ENCODE measurements at regions not wholly inside any gene's neighbourhood (a gene's known extent, or its start where the extent isn't known, plus 50 kb on each side); places are given as distances from the start of the nearest gene placed in this dataset.

DNA sequence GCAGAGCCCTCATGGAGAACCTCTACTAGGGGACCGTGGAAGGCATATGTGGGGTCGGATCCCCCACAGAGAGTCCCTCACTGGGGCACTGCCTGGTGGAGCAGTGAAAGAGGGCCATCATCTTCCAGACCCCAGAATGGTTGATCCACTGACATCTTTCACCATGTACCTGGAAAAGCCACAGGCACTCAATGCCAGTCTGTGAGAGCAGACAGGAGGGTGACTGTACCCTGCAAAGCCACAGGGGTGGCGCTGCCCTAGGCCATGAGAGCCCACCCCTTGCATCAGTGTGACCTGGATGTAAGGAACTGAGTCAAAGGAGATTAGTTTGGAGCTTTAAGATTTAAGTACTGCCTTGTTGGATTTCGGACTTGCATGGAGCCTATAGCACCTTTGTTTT lies 1276.7 kb upstream of the PRMT6 start:
- TF ChIP-seq REST (IDR thresholded peaks at IDR 0.05; ENCODE audit: insufficient replicate concordance, low read depth) = no peak
- TF ChIP-seq POLR2AphosphoS5 (IDR thresholded peaks at IDR 0.05; ENCODE audit: low read depth) = no peak
- no peak for TF ChIP-seq SPI1 (IDR thresholded peaks at IDR 0.05; ENCODE audit: borderline replicate concordance, low read depth)
- Histone ChIP-seq H3K27me3 (ENCODE audit: insufficient read depth, poor library complexity, severe bottlenecking) (no peaks in the 10 kb centered on the region), H3K4me3 (replicated peaks; ENCODE audit: insufficient read depth, low read length) (no peak overlapping the region), H3K27ac (replicated peaks) (no peak overlapping the region)
- DNase-seq (ENCODE audit: low read depth in 1 of 2, low spot score in 1 of 2) = no peak

DNA sequence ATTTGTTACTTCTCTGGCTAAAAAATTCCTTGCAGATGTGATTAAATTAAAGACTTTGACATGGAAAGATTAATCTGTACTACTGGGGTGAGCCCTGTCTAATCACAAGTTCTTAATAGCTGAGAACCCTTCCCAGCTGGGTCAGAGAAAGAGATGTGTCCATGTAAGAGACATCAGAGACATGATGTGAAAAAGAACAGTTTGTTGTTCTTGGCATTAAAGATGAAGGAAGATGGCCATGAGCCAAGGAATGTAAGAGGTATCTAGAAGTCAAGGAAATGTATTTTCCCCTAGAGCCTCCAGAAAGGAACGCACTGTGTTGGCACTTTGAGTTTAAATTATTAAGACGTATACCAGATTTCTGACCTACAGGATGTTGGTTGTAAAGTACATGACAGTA lies 1271.5 kb upstream of the PRMT6 start:
- no peak overlapping the region for H3K4me3 ChIP-seq (replicated peaks; ENCODE audit: insufficient read depth, low read length)
- DNase-seq (ENCODE audit: low read depth in 1 of 2, low spot score in 1 of 2) = no peak
- TF ChIP-seq POLR2AphosphoS5 (IDR thresholded peaks at IDR 0.05; ENCODE audit: low read depth) = no peak
- no peak for TF ChIP-seq REST (IDR thresholded peaks at IDR 0.05; ENCODE audit: insufficient replicate concordance, low read depth)
- no peak for TF ChIP-seq SPI1 (IDR thresholded peaks at IDR 0.05; ENCODE audit: borderline replicate concordance, low read depth)
- no peak for TF ChIP-seq GABPA (IDR thresholded peaks at IDR 0.05; ENCODE audit: low read depth)
- no peak for TF ChIP-seq CTCF (IDR thresholded peaks at IDR 0.05; ENCODE audit: insufficient read depth, low read length)
- no peak overlapping the region for H3K27ac ChIP-seq (replicated peaks)
- H3K27me3 ChIP-seq (ENCODE audit: insufficient read depth, poor library complexity, severe bottlenecking) = no peaks in the 10 kb centered on the region

DNA sequence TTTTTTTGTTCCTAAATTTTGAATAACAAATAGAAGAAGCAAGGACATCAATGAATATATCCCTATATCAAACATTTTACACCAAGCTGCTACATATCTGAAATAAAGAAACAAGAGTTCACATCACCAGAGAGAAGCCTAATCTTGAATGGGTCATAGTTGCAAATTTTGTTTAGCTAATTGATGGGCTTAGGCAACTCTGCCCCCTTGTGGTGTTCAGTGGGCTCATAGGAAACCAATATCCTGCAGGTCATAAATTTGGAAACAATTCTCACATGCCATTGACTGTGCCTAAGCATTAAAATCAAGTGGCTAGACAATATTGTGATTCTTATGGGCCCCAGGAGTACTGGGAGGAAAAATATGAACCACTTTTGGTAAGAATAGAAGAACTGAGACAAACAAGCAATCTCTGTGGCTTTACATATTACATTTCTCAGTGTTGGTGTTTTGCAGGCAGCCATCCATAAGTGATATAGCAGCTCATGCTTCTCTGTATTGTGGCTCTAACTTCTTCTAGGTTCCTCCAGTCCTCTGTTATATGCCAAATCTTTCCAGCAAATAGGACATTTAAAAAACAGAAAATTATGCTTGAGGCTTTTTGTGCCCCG lies 1262.8 kb upstream of the PRMT6 start:
- peak; percentile 1 to 31 for DNase-seq (ENCODE audit: low read depth in 1 of 2, low spot score in 1 of 2)
- TF ChIP-seq CTCF (IDR thresholded peaks at IDR 0.05; ENCODE audit: insufficient read depth, low read length) = peak; percentile 46
- no peak for TF ChIP-seq GABPA (IDR thresholded peaks at IDR 0.05; ENCODE audit: low read depth)
- no peak for TF ChIP-seq REST (IDR thresholded peaks at IDR 0.05; ENCODE audit: insufficient replicate concordance, low read depth)
- TF ChIP-seq POLR2AphosphoS5 (IDR thresholded peaks at IDR 0.05; ENCODE audit: low read depth) = no peak
- TF ChIP-seq SPI1 (IDR thresholded peaks at IDR 0.05; ENCODE audit: borderline replicate concordance, low read depth) = no peak

More for the DNA sequence above, 1262.8 kb upstream of the PRMT6 start:
- Histone ChIP-seq H3K27ac (replicated peaks) (no peak overlapping the region), H3K27me3 (ENCODE audit: insufficient read depth, poor library complexity, severe bottlenecking) (no peaks in the 10 kb centered on the region), H3K4me3 (replicated peaks; ENCODE audit: insufficient read depth, low read length) (no peak overlapping the region)
